IMR-90 (cell line): ENCODE measurements at regions not wholly inside any gene's neighbourhood (a gene's known extent, or its start where the extent isn't known, plus 50 kb on each side); places are given as distances from the start of the nearest gene placed in this dataset.

Experiments used
- ATAC-seq: fragments of 200-7000 bp; cut with Tn5 transposase; 2 replicates; pipeline ENCODE4 v1.9.1; 2020; ENCODE audit warnings: low read depth, mild to moderate bottlenecking, moderate library complexity
- BruUV-seq: library from RNA; stranded (reverse); fragments of 400-500 nt; replicated peaks from 2 replicates; lab custom pipeline; 2021; lab: Mats Ljungman, UMichigan
- CTCF ChIA-PET: fragments of 300-600 bp; formaldehyde crosslinking; extraction: SDS; loops from one replicate; lab custom pipeline; 2021; ENCODE audit warnings: antibody characterized with exemption; lab: Yijun Ruan, JAX
- POLR2A ChIA-PET: fragments of 300-600 bp; sonication (Branson Sonifier 250); formaldehyde crosslinking; loops from one replicate; lab custom pipeline; 2022; ENCODE audit warnings: antibody characterized with exemption; ENCODE audit not compliant: unreplicated experiment; lab: Charles Lee
- DNase-seq: peaks from one replicate; pipeline ENCODE4 v3.0.0; 2013
- H2AFZ ChIP-seq: replicated peaks from 2 replicates; pipeline ENCODE3; 2013; ENCODE audit warnings: low read length, mild to moderate bottlenecking; ENCODE audit not compliant: poor library complexity
- H2AK5ac ChIP-seq: 2 replicates; pipeline ENCODE4 v1.6.1; 2013; ENCODE audit warnings: low read depth, low read length, inconsistent platforms
- H2AK9ac ChIP-seq: replicated peaks from 2 replicates; pipeline ENCODE3; 2013; ENCODE audit warnings: mild to moderate bottlenecking, low read depth, low read length, moderate library complexity; ENCODE audit not compliant: poor library complexity
- H2BK120ac ChIP-seq: 2 replicates; pipeline ENCODE4 v1.6.1; 2013; ENCODE audit warnings: low read depth, low read length, inconsistent platforms
- H2BK15ac ChIP-seq: 3 replicates; pipeline ENCODE4 v1.6.1; 2013; ENCODE audit warnings: low read depth, low read length, inconsistent platforms
- H2BK20ac ChIP-seq: 2 replicates; pipeline ENCODE4 v1.6.1; 2013; ENCODE audit warnings: low read depth, mild to moderate bottlenecking, inconsistent platforms, low read length, moderate library complexity
- H2BK5ac ChIP-seq: 2 replicates; pipeline ENCODE4 v1.6.1; 2013; ENCODE audit warnings: mild to moderate bottlenecking, low read depth, low read length, inconsistent platforms; ENCODE audit not compliant: poor library complexity, severe bottlenecking
- H3K14ac ChIP-seq: replicated peaks from 2 replicates; pipeline ENCODE4 v1.6.1; 2013; ENCODE audit warnings: low read depth, low read length, inconsistent platforms
- H3K18ac ChIP-seq: 2 replicates; pipeline ENCODE4 v1.6.1; 2013; ENCODE audit warnings: low read depth, low read length, control low read depth
- H3K23ac ChIP-seq: 2 replicates; pipeline ENCODE4 v1.6.1; 2013; ENCODE audit warnings: low read depth, low read length, inconsistent platforms
- H3K27ac ChIP-seq: 2 replicates; pipeline ENCODE4 v1.5.1; 2013; ENCODE audit warnings: mild to moderate bottlenecking, control low read depth, low read length; ENCODE audit not compliant: insufficient read depth
- H3K27me3 ChIP-seq: 2 replicates; pipeline ENCODE4 v1.6.1; 2013; ENCODE audit warnings: low read length; ENCODE audit not compliant: control insufficient read depth, insufficient read depth
- H3K36me3 ChIP-seq: 2 replicates; pipeline ENCODE4 v1.6.1; 2013; ENCODE audit warnings: low read length, mixed read lengths; ENCODE audit not compliant: control insufficient read depth, insufficient read depth
- H3K4ac ChIP-seq: 2 replicates; pipeline ENCODE4 v1.6.1; 2013; ENCODE audit warnings: low read depth, low read length, inconsistent platforms
- H3K4me1 ChIP-seq: 2 replicates; pipeline ENCODE4 v1.6.1; 2013; ENCODE audit warnings: low read length, mixed read lengths; ENCODE audit not compliant: control insufficient read depth, insufficient read depth
- H3K4me2 ChIP-seq: 2 replicates; pipeline ENCODE4 v1.6.1; 2013; ENCODE audit warnings: low read depth, mild to moderate bottlenecking, control low read depth, low read length, moderate library complexity
- H3K4me3 ChIP-seq: 2 replicates; pipeline ENCODE4 v1.5.1; 2013; ENCODE audit warnings: low read depth, mild to moderate bottlenecking, control low read depth, low read length, moderate library complexity; ENCODE audit not compliant: insufficient read depth
- H3K56ac ChIP-seq: 2 replicates; pipeline ENCODE4 v1.6.1; 2013; ENCODE audit warnings: low read length, inconsistent platforms; ENCODE audit not compliant: insufficient read depth; ENCODE audit errors: extremely low read depth
- H3K79me1 ChIP-seq, 2 experiments: 2 replicates each; pipeline ENCODE4 v1.6.1; 2013; ENCODE audit warnings: low read length in 2 of 2, inconsistent platforms in 1 of 2, low read depth in 1 of 2
- H3K9ac ChIP-seq: 2 replicates; pipeline ENCODE4 v1.6.1; 2013; ENCODE audit warnings: low read depth, low read length, control low read depth
- H3K9me1 ChIP-seq: 2 replicates; pipeline ENCODE4 v1.6.1; 2013; ENCODE audit warnings: low read length, inconsistent platforms; ENCODE audit not compliant: insufficient read depth
- H3K9me3 ChIP-seq: 2 replicates; pipeline ENCODE4 v1.6.1; 2013; ENCODE audit warnings: low read length; ENCODE audit not compliant: control insufficient read depth, insufficient read depth
- H4K20me1 ChIP-seq: 2 replicates; pipeline ENCODE4 v1.6.1; 2013; ENCODE audit warnings: low read length, inconsistent platforms; ENCODE audit not compliant: insufficient read depth
- H4K5ac ChIP-seq: 2 replicates; pipeline ENCODE4 v1.6.1; 2013; ENCODE audit warnings: mild to moderate bottlenecking, low read depth, low read length, control low read depth
- H4K8ac ChIP-seq, 2 experiments: 2 replicates each; pipeline ENCODE4 v1.6.1; 2013; ENCODE audit warnings: low read depth in 2 of 2, low read length in 2 of 2, control low read depth in 1 of 2, inconsistent platforms in 1 of 2
- H4K91ac ChIP-seq: 2 replicates; pipeline ENCODE4 v1.6.1; 2013; ENCODE audit warnings: low read depth, low read length, inconsistent platforms; ENCODE audit not compliant: insufficient read depth
- CEBPB ChIP-seq: IDR thresholded peaks from 2 replicates; pipeline ENCODE4 v1.6.1; 2012; ENCODE audit warnings: low read depth, low read length, improper control_type of control experiment
- CHD1 ChIP-seq: IDR thresholded peaks from 2 replicates; pipeline ENCODE4 v1.6.1; 2012; ENCODE audit warnings: low read depth, low read length, improper control_type of control experiment
- FOS ChIP-seq: fragments of 150-350 bp; IDR thresholded peaks from 2 replicates; pipeline ENCODE4 v1.6.1; 2016; ENCODE audit warnings: low read depth, low read length
- MAFK ChIP-seq: IDR thresholded peaks from 2 replicates; pipeline ENCODE4 v1.6.1; 2012; ENCODE audit warnings: low read depth, low read length, improper control_type of control experiment
- MAZ ChIP-seq: IDR thresholded peaks from 2 replicates; pipeline ENCODE4 v1.6.1; 2012; ENCODE audit warnings: low read depth, mild to moderate bottlenecking, low read length, improper control_type of control experiment, moderate library complexity, borderline replicate concordance
- MXI1 ChIP-seq: IDR thresholded peaks from 2 replicates; pipeline ENCODE4 v1.6.1; 2012; ENCODE audit warnings: low read depth, mild to moderate bottlenecking, low read length, moderate library complexity, borderline replicate concordance
- NFE2L2 ChIP-seq: fragments of 150-350 bp; IDR thresholded peaks from 2 replicates; pipeline ENCODE4 v1.6.1; 2016; ENCODE audit warnings: low read depth, mild to moderate bottlenecking, low read length
- POLR2A ChIP-seq: IDR thresholded peaks from 2 replicates; pipeline ENCODE4 v1.6.1; 2012; ENCODE audit warnings: mild to moderate bottlenecking, low read depth, low read length
- RAD21 ChIP-seq: IDR thresholded peaks from 2 replicates; pipeline ENCODE4 v1.6.1; 2012; ENCODE audit warnings: low read length, improper control_type of control experiment
- RCOR1 ChIP-seq: IDR thresholded peaks from 2 replicates; pipeline ENCODE4 v1.6.1; 2012; ENCODE audit warnings: mild to moderate bottlenecking, low read length, improper control_type of control experiment; ENCODE audit not compliant: insufficient replicate concordance
- RFX5 ChIP-seq: IDR thresholded peaks from 2 replicates; pipeline ENCODE4 v1.8.0; 2012; ENCODE audit warnings: low read depth, mild to moderate bottlenecking, low read length, moderate library complexity
- SMC3 ChIP-seq: fragments of 150-350 bp; IDR thresholded peaks from 2 replicates; pipeline ENCODE4 v1.6.1; 2016; ENCODE audit warnings: low read depth, mild to moderate bottlenecking, antibody characterized with exemption, low read length, moderate library complexity
- USF2 ChIP-seq: fragments of 150-350 bp; IDR thresholded peaks from 2 replicates; pipeline ENCODE4 v1.6.1; 2017; ENCODE audit warnings: mild to moderate bottlenecking, antibody characterized with exemption, low read length, low read depth
- WGBS, 2 experiments: methylation state at CpG; one replicate each; pipeline versions ENCODE4 v1.1.5 to v1.1.7; 2013; ENCODE audit warnings: missing lambda C conversion rate in 2 of 2; ENCODE audit not compliant: insufficient read length in 1 of 2; ENCODE audit errors: extremely low coverage in 2 of 2; 5-methylcytosine and 5-hydroxymethylcytosine counted together
- dilution Hi-C: fragments of 300-500 bp; cut with HindIII; formaldehyde crosslinking; loops from one replicate; pipeline ENCODE4 v1.14.3; 2018; ENCODE audit warnings: low sequenced_read_pairs; ENCODE audit not compliant: unreplicated experiment
- in situ Hi-C: fragments of 300-500 bp; cut with MboI; formaldehyde crosslinking; loops from 3 replicates; pipeline ENCODE4 v1.14.3; 2019; ENCODE audit warnings: low sequenced_read_pairs, inconsistent platforms, mixed read lengths
- intact Hi-C: fragments of 100-400 bp; cut with micrococcal nuclease; formaldehyde crosslinking; loops from 2 replicates; pipeline ENCODE4 v1.10.0; 2022
- TF ChIP-seq, protein P1 (sequence below): fragments of 150-350 bp; IDR thresholded peaks from 2 replicates; pipeline ENCODE4 v1.6.1; 2016; ENCODE audit warnings: low read depth, mild to moderate bottlenecking, low read length, moderate library complexity, borderline replicate concordance
- TF ChIP-seq, protein P2 (sequence below): conservative IDR thresholded peaks from 2 replicates; pipeline ENCODE4 v1.5.1; 2012; ENCODE audit warnings: mild to moderate bottlenecking, low read depth, low read length, improper control_type of control experiment

- dilution Hi-C loops, result no loop called here
- ChIA-PET POLR2A (no interaction called here), CTCF (no interaction called here)
- no peak overlapping the region for H2BK120ac ChIP-seq
- intact Hi-C loops, result no loop called here
- no peaks in the 10 kb centered on the region for H3K9me1 ChIP-seq
- TF ChIP-seq USF2 (no peak), RFX5 (no peak), RCOR1 (no peak), SMC3 (no peak), NFE2L2 (no peak), CEBPB (no peak), RAD21 (no peak), CHD1 (no peak), FOS (no peak), MAZ (no peak), MAFK (no peak), POLR2A (no peak), MXI1 (no peak)
- TF ChIP-seq, protein P1, sequence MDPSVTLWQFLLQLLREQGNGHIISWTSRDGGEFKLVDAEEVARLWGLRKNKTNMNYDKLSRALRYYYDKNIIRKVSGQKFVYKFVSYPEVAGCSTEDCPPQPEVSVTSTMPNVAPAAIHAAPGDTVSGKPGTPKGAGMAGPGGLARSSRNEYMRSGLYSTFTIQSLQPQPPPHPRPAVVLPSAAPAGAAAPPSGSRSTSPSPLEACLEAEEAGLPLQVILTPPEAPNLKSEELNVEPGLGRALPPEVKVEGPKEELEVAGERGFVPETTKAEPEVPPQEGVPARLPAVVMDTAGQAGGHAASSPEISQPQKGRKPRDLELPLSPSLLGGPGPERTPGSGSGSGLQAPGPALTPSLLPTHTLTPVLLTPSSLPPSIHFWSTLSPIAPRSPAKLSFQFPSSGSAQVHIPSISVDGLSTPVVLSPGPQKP, result no peak
- TF ChIP-seq, protein P2, sequence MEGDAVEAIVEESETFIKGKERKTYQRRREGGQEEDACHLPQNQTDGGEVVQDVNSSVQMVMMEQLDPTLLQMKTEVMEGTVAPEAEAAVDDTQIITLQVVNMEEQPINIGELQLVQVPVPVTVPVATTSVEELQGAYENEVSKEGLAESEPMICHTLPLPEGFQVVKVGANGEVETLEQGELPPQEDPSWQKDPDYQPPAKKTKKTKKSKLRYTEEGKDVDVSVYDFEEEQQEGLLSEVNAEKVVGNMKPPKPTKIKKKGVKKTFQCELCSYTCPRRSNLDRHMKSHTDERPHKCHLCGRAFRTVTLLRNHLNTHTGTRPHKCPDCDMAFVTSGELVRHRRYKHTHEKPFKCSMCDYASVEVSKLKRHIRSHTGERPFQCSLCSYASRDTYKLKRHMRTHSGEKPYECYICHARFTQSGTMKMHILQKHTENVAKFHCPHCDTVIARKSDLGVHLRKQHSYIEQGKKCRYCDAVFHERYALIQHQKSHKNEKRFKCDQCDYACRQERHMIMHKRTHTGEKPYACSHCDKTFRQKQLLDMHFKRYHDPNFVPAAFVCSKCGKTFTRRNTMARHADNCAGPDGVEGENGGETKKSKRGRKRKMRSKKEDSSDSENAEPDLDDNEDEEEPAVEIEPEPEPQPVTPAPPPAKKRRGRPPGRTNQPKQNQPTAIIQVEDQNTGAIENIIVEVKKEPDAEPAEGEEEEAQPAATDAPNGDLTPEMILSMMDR, result no peak
- no peak overlapping the region for H3K56ac ChIP-seq
- BruUV-seq, result no TSS peak
- WGBS, 2 experiments, result no CpG with 5 or more reads among the region's 2 CpGs
- no peak overlapping the region for H3K4me3 ChIP-seq
- H2AFZ ChIP-seq, result peak overlapping the region; percentile 61
- H3K27ac ChIP-seq, result no peak overlapping the region
- no peak overlapping the region for H2BK20ac ChIP-seq
- no peak overlapping the region for H2BK5ac ChIP-seq
- H4K91ac ChIP-seq, result no peak overlapping the region
- no peak overlapping the region for H3K4ac ChIP-seq
- no peak overlapping the region for H3K14ac ChIP-seq
- H3K27me3 ChIP-seq, result no peaks in the 10 kb centered on the region
- H2BK15ac ChIP-seq, result no peak overlapping the region
- H3K18ac ChIP-seq, result no peak overlapping the region
- ATAC-seq (no peak), DNase-seq (no peak)
- H4K20me1 ChIP-seq, result no peaks in the 10 kb centered on the region
- H3K79me1 ChIP-seq, result no peaks in the 10 kb centered on the region
- no peak overlapping the region for H4K5ac ChIP-seq
- in situ Hi-C loops, result no loop called here
- no peak overlapping the region for H2AK9ac ChIP-seq
- H3K36me3 ChIP-seq, result no peaks in the 10 kb centered on the region
- H3K23ac ChIP-seq, result no peak overlapping the region
- H3K4me2 ChIP-seq, result no peak overlapping the region
- no peaks in the 10 kb centered on the region for H3K4me1 ChIP-seq
- H3K9ac ChIP-seq, result no peak overlapping the region
- peaks cover 2% of the 10 kb centered on the region; the same call in 1 of the 2 replicates for H3K9me3 ChIP-seq
- no peak overlapping the region for H2AK5ac ChIP-seq
- H4K8ac ChIP-seq, result no peak overlapping the region
These were observed 879.9 kb upstream of the CDH2 start for GRCh38 chr18:29056800-29057199.
